IMR-90 (cell line): ENCODE measurements at regions not wholly inside any gene's neighbourhood (a gene's known extent, or its start where the extent isn't known, plus 50 kb on each side); places are given as distances from the start of the nearest gene placed in this dataset.

Source experiments
- ATAC-seq: fragments of 200-7000 bp; cut with Tn5 transposase; 2 replicates; pipeline ENCODE4 v1.9.1; 2020; ENCODE audit warnings: low read depth, mild to moderate bottlenecking, moderate library complexity
- BruUV-seq: library from RNA; stranded (reverse); fragments of 400-500 nt; replicated peaks from 2 replicates; lab custom pipeline; 2021; lab: Mats Ljungman, UMichigan
- CTCF ChIA-PET: fragments of 300-600 bp; formaldehyde crosslinking; extraction: SDS; loops from one replicate; lab custom pipeline; 2021; ENCODE audit warnings: antibody characterized with exemption; lab: Yijun Ruan, JAX
- POLR2A ChIA-PET: fragments of 300-600 bp; sonication (Branson Sonifier 250); formaldehyde crosslinking; loops from one replicate; lab custom pipeline; 2022; ENCODE audit warnings: antibody characterized with exemption; ENCODE audit not compliant: unreplicated experiment; lab: Charles Lee
- DNase-seq: peaks from one replicate; pipeline ENCODE4 v3.0.0; 2013
- H2AFZ ChIP-seq: replicated peaks from 2 replicates; pipeline ENCODE3; 2013; ENCODE audit warnings: low read length, mild to moderate bottlenecking; ENCODE audit not compliant: poor library complexity
- H2AK5ac ChIP-seq: 2 replicates; pipeline ENCODE4 v1.6.1; 2013; ENCODE audit warnings: low read depth, low read length, inconsistent platforms
- H2AK9ac ChIP-seq: replicated peaks from 2 replicates; pipeline ENCODE3; 2013; ENCODE audit warnings: mild to moderate bottlenecking, low read depth, low read length, moderate library complexity; ENCODE audit not compliant: poor library complexity
- H2BK120ac ChIP-seq: 2 replicates; pipeline ENCODE4 v1.6.1; 2013; ENCODE audit warnings: low read depth, low read length, inconsistent platforms
- H2BK15ac ChIP-seq: 3 replicates; pipeline ENCODE4 v1.6.1; 2013; ENCODE audit warnings: low read depth, low read length, inconsistent platforms
- H2BK20ac ChIP-seq: 2 replicates; pipeline ENCODE4 v1.6.1; 2013; ENCODE audit warnings: low read depth, mild to moderate bottlenecking, inconsistent platforms, low read length, moderate library complexity
- H2BK5ac ChIP-seq: 2 replicates; pipeline ENCODE4 v1.6.1; 2013; ENCODE audit warnings: mild to moderate bottlenecking, low read depth, low read length, inconsistent platforms; ENCODE audit not compliant: poor library complexity, severe bottlenecking
- H3K14ac ChIP-seq: replicated peaks from 2 replicates; pipeline ENCODE4 v1.6.1; 2013; ENCODE audit warnings: low read depth, low read length, inconsistent platforms
- H3K18ac ChIP-seq: 2 replicates; pipeline ENCODE4 v1.6.1; 2013; ENCODE audit warnings: low read depth, low read length, control low read depth
- H3K23ac ChIP-seq: 2 replicates; pipeline ENCODE4 v1.6.1; 2013; ENCODE audit warnings: low read depth, low read length, inconsistent platforms
- H3K27ac ChIP-seq: 2 replicates; pipeline ENCODE4 v1.5.1; 2013; ENCODE audit warnings: mild to moderate bottlenecking, control low read depth, low read length; ENCODE audit not compliant: insufficient read depth
- H3K27me3 ChIP-seq: 2 replicates; pipeline ENCODE4 v1.6.1; 2013; ENCODE audit warnings: low read length; ENCODE audit not compliant: control insufficient read depth, insufficient read depth
- H3K36me3 ChIP-seq: 2 replicates; pipeline ENCODE4 v1.6.1; 2013; ENCODE audit warnings: low read length, mixed read lengths; ENCODE audit not compliant: control insufficient read depth, insufficient read depth
- H3K4ac ChIP-seq: 2 replicates; pipeline ENCODE4 v1.6.1; 2013; ENCODE audit warnings: low read depth, low read length, inconsistent platforms
- H3K4me1 ChIP-seq: 2 replicates; pipeline ENCODE4 v1.6.1; 2013; ENCODE audit warnings: low read length, mixed read lengths; ENCODE audit not compliant: control insufficient read depth, insufficient read depth
- H3K4me2 ChIP-seq: 2 replicates; pipeline ENCODE4 v1.6.1; 2013; ENCODE audit warnings: low read depth, mild to moderate bottlenecking, control low read depth, low read length, moderate library complexity
- H3K4me3 ChIP-seq: 2 replicates; pipeline ENCODE4 v1.5.1; 2013; ENCODE audit warnings: low read depth, mild to moderate bottlenecking, control low read depth, low read length, moderate library complexity; ENCODE audit not compliant: insufficient read depth
- H3K56ac ChIP-seq: 2 replicates; pipeline ENCODE4 v1.6.1; 2013; ENCODE audit warnings: low read length, inconsistent platforms; ENCODE audit not compliant: insufficient read depth; ENCODE audit errors: extremely low read depth
- H3K79me1 ChIP-seq, 2 experiments: 2 replicates each; pipeline ENCODE4 v1.6.1; 2013; ENCODE audit warnings: low read length in 2 of 2, inconsistent platforms in 1 of 2, low read depth in 1 of 2
- H3K9ac ChIP-seq: 2 replicates; pipeline ENCODE4 v1.6.1; 2013; ENCODE audit warnings: low read depth, low read length, control low read depth
- H3K9me1 ChIP-seq: 2 replicates; pipeline ENCODE4 v1.6.1; 2013; ENCODE audit warnings: low read length, inconsistent platforms; ENCODE audit not compliant: insufficient read depth
- H3K9me3 ChIP-seq: 2 replicates; pipeline ENCODE4 v1.6.1; 2013; ENCODE audit warnings: low read length; ENCODE audit not compliant: control insufficient read depth, insufficient read depth
- H4K20me1 ChIP-seq: 2 replicates; pipeline ENCODE4 v1.6.1; 2013; ENCODE audit warnings: low read length, inconsistent platforms; ENCODE audit not compliant: insufficient read depth
- H4K5ac ChIP-seq: 2 replicates; pipeline ENCODE4 v1.6.1; 2013; ENCODE audit warnings: mild to moderate bottlenecking, low read depth, low read length, control low read depth
- H4K8ac ChIP-seq, 2 experiments: 2 replicates each; pipeline ENCODE4 v1.6.1; 2013; ENCODE audit warnings: low read depth in 2 of 2, low read length in 2 of 2, control low read depth in 1 of 2, inconsistent platforms in 1 of 2
- H4K91ac ChIP-seq: 2 replicates; pipeline ENCODE4 v1.6.1; 2013; ENCODE audit warnings: low read depth, low read length, inconsistent platforms; ENCODE audit not compliant: insufficient read depth
- MAZ ChIP-seq: IDR thresholded peaks from 2 replicates; pipeline ENCODE4 v1.6.1; 2012; ENCODE audit warnings: low read depth, mild to moderate bottlenecking, low read length, improper control_type of control experiment, moderate library complexity, borderline replicate concordance
- MXI1 ChIP-seq: IDR thresholded peaks from 2 replicates; pipeline ENCODE4 v1.6.1; 2012; ENCODE audit warnings: low read depth, mild to moderate bottlenecking, low read length, moderate library complexity, borderline replicate concordance
- RFX5 ChIP-seq: IDR thresholded peaks from 2 replicates; pipeline ENCODE4 v1.8.0; 2012; ENCODE audit warnings: low read depth, mild to moderate bottlenecking, low read length, moderate library complexity
- WGBS, 2 experiments: methylation state at CpG; one replicate each; pipeline versions ENCODE4 v1.1.5 to v1.1.7; 2013; ENCODE audit warnings: missing lambda C conversion rate in 2 of 2; ENCODE audit not compliant: insufficient read length in 1 of 2; ENCODE audit errors: extremely low coverage in 2 of 2; 5-methylcytosine and 5-hydroxymethylcytosine counted together
- dilution Hi-C: fragments of 300-500 bp; cut with HindIII; formaldehyde crosslinking; loops from one replicate; pipeline ENCODE4 v1.14.3; 2018; ENCODE audit warnings: low sequenced_read_pairs; ENCODE audit not compliant: unreplicated experiment
- in situ Hi-C: fragments of 300-500 bp; cut with MboI; formaldehyde crosslinking; loops from 3 replicates; pipeline ENCODE4 v1.14.3; 2019; ENCODE audit warnings: low sequenced_read_pairs, inconsistent platforms, mixed read lengths
- intact Hi-C: fragments of 100-400 bp; cut with micrococcal nuclease; formaldehyde crosslinking; loops from 2 replicates; pipeline ENCODE4 v1.10.0; 2022

DNA sequence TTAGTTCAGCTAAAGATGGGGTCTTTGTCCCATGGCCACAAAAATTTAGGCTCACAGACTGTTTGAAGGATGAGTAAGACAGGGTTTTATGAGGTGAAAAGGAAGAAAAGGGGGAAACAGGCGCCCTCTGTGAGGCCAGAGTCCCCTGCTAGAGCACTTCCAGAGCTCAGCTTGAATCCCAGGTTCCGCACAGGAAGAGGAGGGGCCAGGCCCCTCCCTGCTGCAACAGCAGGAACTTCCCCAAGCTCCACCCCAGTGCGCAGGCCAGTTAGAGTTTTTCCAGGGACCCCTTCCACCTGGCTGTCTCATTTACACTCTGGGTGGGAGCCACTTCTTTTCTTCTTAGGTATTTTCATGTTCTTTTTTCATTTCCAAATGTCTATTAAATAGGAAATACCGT lies 480.8 kb downstream of the PSAT1 start:
- no peak overlapping the region for H4K5ac ChIP-seq
- ATAC-seq (no peak), DNase-seq (no peak)
- TF ChIP-seq MXI1 (no peak), RFX5 (no peak), MAZ (no peak)
- H2AK5ac ChIP-seq = no peak overlapping the region
- no peaks in the 10 kb centered on the region for H4K20me1 ChIP-seq
- H3K36me3 ChIP-seq = no peaks in the 10 kb centered on the region
- H3K79me1 ChIP-seq = no peaks in the 10 kb centered on the region
- peak overlapping the region; percentile 40; the same call in 1 of the 2 replicates for H3K14ac ChIP-seq
- no peak overlapping the region for H3K4ac ChIP-seq
- no peak overlapping the region for H3K23ac ChIP-seq
- ChIA-PET CTCF (interaction anchor here (0.7 kb wide), 1 partner anchor 11 kb away, joined by 4 read pairs; no protein-coding TSS in a partner anchor), POLR2A (no interaction called here)
- BruUV-seq = no TSS peak
- no peak overlapping the region for H2AK9ac ChIP-seq
- in situ Hi-C loops (no loop called here), intact Hi-C loops (no loop called here), dilution Hi-C loops (no loop called here)
- no peak overlapping the region for H3K4me2 ChIP-seq
- no peak overlapping the region for H3K9ac ChIP-seq
- no peak overlapping the region for H2BK120ac ChIP-seq
- no CpG with 5 or more reads among the region's 4 CpGs for WGBS, 2 experiments
- no peak overlapping the region for H3K4me3 ChIP-seq
- H3K9me3 ChIP-seq = no peaks in the 10 kb centered on the region
- H3K27ac ChIP-seq = no peak overlapping the region
- H3K27me3 ChIP-seq = no peaks in the 10 kb centered on the region
- no peak overlapping the region for H2BK20ac ChIP-seq
- 0 out of 2 replicates have a peak, but pooled peaks cover 1% of the 10 kb centered on the region for H3K4me1 ChIP-seq
- H2BK15ac ChIP-seq = no peak overlapping the region
- 0 out of 4 replicates have a peak overlapping the region, but pooled peaks of 1 of the 2 experiments have one; percentile 5 for H4K8ac ChIP-seq
- no peak overlapping the region for H3K18ac ChIP-seq
- H4K91ac ChIP-seq = no peak overlapping the region
- H2AFZ ChIP-seq = no peak overlapping the region
- H2BK5ac ChIP-seq = no peak overlapping the region
- no peak overlapping the region for H3K56ac ChIP-seq
- H3K9me1 ChIP-seq = no peaks in the 10 kb centered on the region
